Cardiac muscle cell (in vitro differentiated cells and primary cell): ENCODE measurements at regions not wholly inside any gene's neighbourhood (a gene's known extent, or its start where the extent isn't known, plus 50 kb on each side); places are given as distances from the start of the nearest gene placed in this dataset.

Source experiments
- DNase-seq, 2 donors: peaks; one replicate each; pipeline versions ENCODE4 v3.0.0 to v3.0.0-alpha.2; 2010 to 2017; ENCODE audit warnings: low read depth in 1 of 2, low spot score in 1 of 2
- H3K27ac ChIP-seq: fragments of 200-600 bp; sonication (generic); 2 replicates; pipeline ENCODE4 v1.5.1; 2016
- H3K27me3 ChIP-seq: fragments of 200-600 bp; sonication (generic); 2 replicates; pipeline ENCODE4 v1.6.0; 2016; ENCODE audit warnings: control low read depth
- H3K36me3 ChIP-seq: fragments of 200-600 bp; sonication (generic); 2 replicates; pipeline ENCODE4 v1.5.1; 2016; ENCODE audit warnings: control low read depth
- H3K4me1 ChIP-seq: fragments of 200-600 bp; sonication (generic); 2 replicates; pipeline ENCODE4 v1.8.1; 2017; ENCODE audit warnings: low read depth, mild to moderate bottlenecking, mixed run types
- H3K4me3 ChIP-seq: fragments of 200-600 bp; sonication (generic); 2 replicates; pipeline ENCODE4 v1.5.1; 2016; ENCODE audit warnings: mild to moderate bottlenecking
- H3K9me3 ChIP-seq: fragments of 200-600 bp; sonication (generic); 2 replicates; pipeline ENCODE4 v1.5.1; 2017; ENCODE audit warnings: low read depth, mild to moderate bottlenecking, control low read depth
- TF ChIP-seq, protein P1 (sequence below): IDR thresholded peaks from 2 replicates; pipeline ENCODE4 v1.5.1; 2012; ENCODE audit warnings: low read depth, mild to moderate bottlenecking, low read length

- TF ChIP-seq, protein P1, sequence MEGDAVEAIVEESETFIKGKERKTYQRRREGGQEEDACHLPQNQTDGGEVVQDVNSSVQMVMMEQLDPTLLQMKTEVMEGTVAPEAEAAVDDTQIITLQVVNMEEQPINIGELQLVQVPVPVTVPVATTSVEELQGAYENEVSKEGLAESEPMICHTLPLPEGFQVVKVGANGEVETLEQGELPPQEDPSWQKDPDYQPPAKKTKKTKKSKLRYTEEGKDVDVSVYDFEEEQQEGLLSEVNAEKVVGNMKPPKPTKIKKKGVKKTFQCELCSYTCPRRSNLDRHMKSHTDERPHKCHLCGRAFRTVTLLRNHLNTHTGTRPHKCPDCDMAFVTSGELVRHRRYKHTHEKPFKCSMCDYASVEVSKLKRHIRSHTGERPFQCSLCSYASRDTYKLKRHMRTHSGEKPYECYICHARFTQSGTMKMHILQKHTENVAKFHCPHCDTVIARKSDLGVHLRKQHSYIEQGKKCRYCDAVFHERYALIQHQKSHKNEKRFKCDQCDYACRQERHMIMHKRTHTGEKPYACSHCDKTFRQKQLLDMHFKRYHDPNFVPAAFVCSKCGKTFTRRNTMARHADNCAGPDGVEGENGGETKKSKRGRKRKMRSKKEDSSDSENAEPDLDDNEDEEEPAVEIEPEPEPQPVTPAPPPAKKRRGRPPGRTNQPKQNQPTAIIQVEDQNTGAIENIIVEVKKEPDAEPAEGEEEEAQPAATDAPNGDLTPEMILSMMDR, result no peak
- Histone ChIP-seq H3K9me3 (no peaks in the 10 kb centered on the region), H3K4me1 (no peaks in the 10 kb centered on the region), H3K36me3 (no peaks in the 10 kb centered on the region), H3K27ac (no peak overlapping the region), H3K4me3 (no peak overlapping the region), H3K27me3 (no peaks in the 10 kb centered on the region)
- no peak for DNase-seq
Observed at GRCh38 chr6:91730710-91731109, 1143.8 kb upstream of the MAP3K7 start.

GRCh38 chr6:91720324-91720723 lies 1133.5 kb upstream of the MAP3K7 start:
- TF ChIP-seq, protein P1, result no peak
- Histone ChIP-seq H3K36me3 (no peaks in the 10 kb centered on the region), H3K27me3 (no peaks in the 10 kb centered on the region)

GRCh38 chr6:91719414-91719813 lies 1132.5 kb upstream of the MAP3K7 start:
- TF ChIP-seq, protein P1, result no peak
- no peaks in the 10 kb centered on the region for H3K9me3 ChIP-seq
- no peaks in the 10 kb centered on the region for H3K36me3 ChIP-seq
- H3K4me1 ChIP-seq, result no peaks in the 10 kb centered on the region
- H3K4me3 ChIP-seq, result no peak overlapping the region
- no peak for DNase-seq
- no peak overlapping the region for H3K27ac ChIP-seq
- H3K27me3 ChIP-seq, result no peaks in the 10 kb centered on the region

More at GRCh38 chr6:91720324-91720723, 1133.5 kb upstream of the MAP3K7 start:
- Histone ChIP-seq H3K9me3 (no peaks in the 10 kb centered on the region), H3K4me3 (no peak overlapping the region), H3K4me1 (no peaks in the 10 kb centered on the region), H3K27ac (no peak overlapping the region)
- no peak for DNase-seq

- no peaks in the 10 kb centered on the region for H3K9me3 ChIP-seq
- DNase-seq, result no peak
- TF ChIP-seq, protein P1, result no peak
- no peaks in the 10 kb centered on the region for H3K27me3 ChIP-seq
- no peaks in the 10 kb centered on the region for H3K4me1 ChIP-seq
- H3K36me3 ChIP-seq, result no peaks in the 10 kb centered on the region
- H3K4me3 ChIP-seq, result no peak overlapping the region
- H3K27ac ChIP-seq, result no peak overlapping the region
Observed at GRCh38 chr6:91718198-91718597, 1131.3 kb upstream of the MAP3K7 start.

GRCh38 chr6:91717094-91717493 lies 1130.2 kb upstream of the MAP3K7 start:
- H3K27ac ChIP-seq, result no peak overlapping the region
- TF ChIP-seq, protein P1, result no peak

DNA sequence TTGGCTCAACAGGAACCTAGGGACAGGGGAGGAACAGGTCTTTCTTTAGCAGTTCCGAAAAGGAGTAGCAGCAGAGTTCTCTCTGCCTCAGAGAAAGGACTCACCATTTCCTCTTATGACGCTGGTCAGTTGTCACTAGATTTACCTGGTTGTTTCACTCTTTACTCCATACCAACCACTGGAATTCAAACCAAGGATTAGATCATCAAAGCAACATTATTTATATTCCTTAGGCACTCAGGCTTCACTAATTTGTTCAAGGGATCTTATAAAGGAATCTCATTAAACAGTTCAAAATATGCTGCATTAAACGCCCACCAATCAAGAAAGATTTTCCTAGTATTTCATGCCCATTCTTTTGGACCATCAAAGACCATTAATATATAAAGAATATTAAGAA lies 1129.5 kb upstream of the MAP3K7 start:
- H3K36me3 ChIP-seq, result no peaks in the 10 kb centered on the region
- H3K27me3 ChIP-seq, result no peaks in the 10 kb centered on the region
- no peak overlapping the region for H3K27ac ChIP-seq
- H3K4me3 ChIP-seq, result no peak overlapping the region
- H3K4me1 ChIP-seq, result no peaks in the 10 kb centered on the region
- no peaks in the 10 kb centered on the region for H3K9me3 ChIP-seq
- TF ChIP-seq, protein P1, result no peak
- no peak for DNase-seq

More at GRCh38 chr6:91717094-91717493, 1130.2 kb upstream of the MAP3K7 start:
- Histone ChIP-seq H3K4me1 (no peaks in the 10 kb centered on the region), H3K36me3 (no peaks in the 10 kb centered on the region), H3K9me3 (no peaks in the 10 kb centered on the region), H3K4me3 (no peak overlapping the region), H3K27me3 (no peaks in the 10 kb centered on the region)
- no peak for DNase-seq
